Left ventricle myocardium inferior (tissue), 1 donor: ENCODE measurements at regions not wholly inside any gene's neighbourhood (a gene's known extent, or its start where the extent isn't known, plus 50 kb on each side); places are given as distances from the start of the nearest gene placed in this dataset.
"Not testable (repeated sequence)": the region's sequence is repeated elsewhere in the genome, so short reads cannot be mapped to it uniquely, and the experiment has no call there.

Experiments
- DNase-seq: peaks from one replicate; pipeline ENCODE4 v3.0.0-alpha.2; 2020
- H3K27ac ChIP-seq: fragments of 200-600 bp; replicated peaks from 2 replicates; pipeline ENCODE4 v1.8.0; 2021
- H3K27me3 ChIP-seq: fragments of 200-600 bp; 2 replicates; pipeline ENCODE4 v1.8.0; 2021; ENCODE audit warnings: low read depth
- H3K36me3 ChIP-seq: fragments of 200-600 bp; 2 replicates; pipeline ENCODE4 v1.8.0; 2021
- H3K4me1 ChIP-seq: fragments of 200-600 bp; 2 replicates; pipeline ENCODE4 v1.8.0; 2021
- H3K4me3 ChIP-seq: fragments of 200-600 bp; 2 replicates; pipeline ENCODE4 v1.8.0; 2021; ENCODE audit warnings: mild to moderate bottlenecking, moderate library complexity
- H3K9me3 ChIP-seq: fragments of 200-600 bp; replicated peaks from 2 replicates; pipeline ENCODE4 v1.8.0; 2021
- CTCF ChIP-seq: fragments of 200-600 bp; IDR thresholded peaks from 2 replicates; pipeline ENCODE4 v1.8.0; 2021; ENCODE audit warnings: antibody characterized with exemption, mild to moderate bottlenecking, borderline replicate concordance
- intact Hi-C: fragments of 100-400 bp; cut with micrococcal nuclease; formaldehyde crosslinking; loops from one replicate; pipeline ENCODE4 v1.11.0; 2022
- donor health status: DM: no; HTN: yes; CAD: no; lungs with severe emphysema.

DNA sequence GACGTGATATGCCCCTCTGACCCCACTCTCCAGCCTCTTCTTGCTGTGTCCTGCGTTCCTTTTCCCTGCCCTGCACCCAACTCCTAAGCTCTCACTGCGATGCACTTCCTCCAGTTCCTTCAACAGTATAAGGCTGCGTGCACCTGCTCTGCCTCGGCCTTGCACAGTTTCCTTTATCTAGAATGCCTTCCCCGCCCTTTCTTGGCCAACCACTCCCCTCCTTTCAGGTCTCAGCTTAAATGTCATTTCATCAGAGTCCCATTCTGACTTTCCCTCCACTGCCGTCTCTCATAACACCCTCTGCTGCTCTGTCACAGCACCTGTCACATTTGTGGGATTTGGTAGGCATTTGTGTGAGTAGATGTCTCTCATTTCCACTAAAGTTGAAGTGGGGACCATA lies 58.4 kb upstream of the NEIL3 start:
- intact Hi-C loops, result loop anchor here (5.0 kb wide), 1 partner anchor 86 kb away; no protein-coding TSS in a partner anchor
- no peaks in the 10 kb centered on the region for H3K36me3 ChIP-seq

DNA sequence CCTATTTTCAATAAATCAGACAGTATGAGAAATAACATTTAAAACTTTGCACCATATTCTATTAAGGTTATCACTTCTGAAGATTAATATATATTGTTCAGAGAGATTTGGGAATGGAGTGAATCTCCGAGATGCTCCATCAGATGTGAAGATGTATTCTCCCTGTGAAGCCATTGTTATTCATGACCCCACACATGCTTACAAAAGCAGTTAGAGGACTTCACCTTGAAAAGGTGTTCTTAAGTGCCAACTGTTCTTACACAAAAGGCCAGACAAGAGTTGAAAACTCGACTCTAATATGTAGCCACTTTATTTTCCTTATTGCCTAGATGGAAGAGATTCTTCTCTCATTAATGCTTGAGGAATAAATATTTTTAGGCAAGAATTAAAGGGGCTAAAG lies 54.3 kb upstream of the NEIL3 start:
- no peak for TF ChIP-seq CTCF
- no peak for DNase-seq
- Histone ChIP-seq H3K4me1 (no peaks in the 10 kb centered on the region), H3K9me3 (no peaks in the 10 kb centered on the region), H3K4me3 (no peak overlapping the region), H3K36me3 (no peaks in the 10 kb centered on the region), H3K27me3 (no peaks in the 10 kb centered on the region), H3K27ac (no peak overlapping the region)
- intact Hi-C loops, result no loop called here

More for the DNA sequence above, 58.4 kb upstream of the NEIL3 start:
- H3K27ac ChIP-seq, result no peak overlapping the region
- DNase-seq, result no peak
- peaks cover 7% of the 10 kb centered on the region for H3K27me3 ChIP-seq
- H3K4me3 ChIP-seq, result no peak overlapping the region
- H3K9me3 ChIP-seq, result no peaks in the 10 kb centered on the region
- H3K4me1 ChIP-seq, result no peaks in the 10 kb centered on the region
- no peak for TF ChIP-seq CTCF

GRCh38 chr4:177256950-177257349 lies 52.7 kb upstream of the NEIL3 start:
- no peak overlapping the region for H3K4me3 ChIP-seq
- no peak for DNase-seq
- intact Hi-C loops, result no loop called here
- H3K4me1 ChIP-seq, result no peaks in the 10 kb centered on the region
- no peaks in the 10 kb centered on the region for H3K9me3 ChIP-seq
- H3K27me3 ChIP-seq, result no peaks in the 10 kb centered on the region
- H3K36me3 ChIP-seq, result no peaks in the 10 kb centered on the region
- H3K27ac ChIP-seq, result no peak overlapping the region
- TF ChIP-seq CTCF, result no peak

- DNase-seq, H3K4me3 ChIP-seq, H3K27ac ChIP-seq, H3K27me3 ChIP-seq, H3K9me3 ChIP-seq, intact Hi-C loops, H3K4me1 ChIP-seq, H3K36me3 ChIP-seq: not testable (repeated sequence)
Observed at GRCh38 chr4:177259466-177259865, 50.2 kb upstream of the NEIL3 start.
